NCI-H345 (cell line): ENCODE measurements at regions not wholly inside any gene's neighbourhood (a gene's known extent, or its start where the extent isn't known, plus 50 kb on each side); places are given as distances from the start of the nearest gene placed in this dataset.
"Not testable (repeated sequence)": the region's sequence is repeated elsewhere in the genome, so short reads cannot be mapped to it uniquely, and the experiment has no call there.

ENCODE experiments used
- DNase-seq: peaks from one replicate; lab custom pipeline; 2025; lab: John Stamatoyannopoulos, UW

GRCh38 chr15:77862651-77863104, 214.8 kb downstream of the TBC1D2B start:
- no peak for DNase-seq

DNA sequence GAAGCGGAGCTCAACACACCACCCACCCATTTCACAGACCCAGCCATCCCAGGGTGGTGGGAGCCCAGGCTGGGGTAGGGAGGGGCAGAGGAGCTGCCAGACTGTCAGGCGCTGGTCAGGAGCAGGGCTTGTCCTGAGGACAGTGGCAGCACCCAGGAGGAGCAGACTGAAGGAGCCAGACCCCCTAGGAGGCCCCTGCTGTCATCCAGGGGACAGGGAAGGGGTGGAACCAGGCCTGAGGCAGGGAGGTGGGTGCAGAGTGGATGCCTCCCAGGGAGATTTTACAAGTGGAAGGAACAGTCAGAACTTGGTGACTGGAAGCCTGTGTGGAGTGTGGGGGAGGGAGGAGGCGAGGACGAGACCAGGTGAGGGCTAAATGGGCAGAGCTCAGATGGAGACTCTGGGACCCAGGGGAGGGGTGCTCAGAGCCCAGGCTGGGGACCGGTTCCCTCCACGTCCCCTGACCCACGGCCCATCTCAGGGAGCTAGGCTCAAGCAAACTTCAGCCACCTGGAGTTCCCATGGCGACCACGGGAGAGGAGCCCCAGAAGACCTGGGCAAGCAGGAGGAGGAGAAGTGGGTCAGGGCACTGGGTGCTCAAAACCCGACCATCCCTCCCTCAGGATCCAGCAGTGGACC, 215.4 kb downstream of the TBC1D2B start:
- not testable (repeated sequence) for DNase-seq

DNA sequence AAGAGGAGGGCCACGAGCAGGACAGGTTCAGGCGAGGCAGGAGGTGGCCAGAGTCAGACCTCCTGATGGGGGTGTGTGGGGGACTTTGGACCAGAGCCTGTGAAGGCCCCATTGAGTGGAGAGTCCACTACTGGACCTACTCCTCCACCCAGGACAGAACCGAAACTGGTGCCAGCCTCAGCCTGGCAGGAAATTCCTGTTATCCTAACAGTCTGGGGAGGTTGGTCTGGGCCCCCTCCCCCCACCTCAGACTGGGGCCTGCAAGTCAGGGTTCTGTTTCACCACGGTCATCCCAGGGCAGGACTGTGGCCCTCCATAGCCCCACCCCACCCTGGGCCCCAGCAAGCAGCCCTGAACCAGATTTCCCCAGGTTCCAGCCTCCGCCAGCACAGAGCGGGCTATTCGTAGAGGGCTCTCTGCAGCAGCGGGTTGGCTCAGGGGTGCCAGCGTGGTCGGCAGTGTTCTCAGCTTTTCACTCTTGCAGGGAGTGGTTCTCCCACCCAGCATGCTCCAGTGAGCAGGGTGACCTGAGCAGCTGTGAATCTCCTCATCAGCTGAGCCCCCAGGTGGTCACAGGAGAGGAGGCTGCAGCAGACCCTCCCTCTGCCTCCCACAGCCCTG, 217.3 kb downstream of the TBC1D2B start:
- no peak for DNase-seq

GRCh38 chr15:77859491-77860060, 217.9 kb downstream of the TBC1D2B start:
- no peak for DNase-seq

GRCh38 chr15:77858792-77859490, 218.6 kb downstream of the TBC1D2B start:
- DNase-seq = no peak

- DNase-seq = no peak
Measured at GRCh38 chr15:77857419-77857818, 220.1 kb downstream of the TBC1D2B start.

GRCh38 chr15:77856705-77857346, 220.7 kb downstream of the TBC1D2B start:
- DNase-seq = no peak

GRCh38 chr15:77855871-77856270, 221.6 kb downstream of the TBC1D2B start:
- DNase-seq = no peak

GRCh38 chr15:77854980-77855379, 222.3 kb upstream of the LINGO1 start:
- no peak for DNase-seq

DNA sequence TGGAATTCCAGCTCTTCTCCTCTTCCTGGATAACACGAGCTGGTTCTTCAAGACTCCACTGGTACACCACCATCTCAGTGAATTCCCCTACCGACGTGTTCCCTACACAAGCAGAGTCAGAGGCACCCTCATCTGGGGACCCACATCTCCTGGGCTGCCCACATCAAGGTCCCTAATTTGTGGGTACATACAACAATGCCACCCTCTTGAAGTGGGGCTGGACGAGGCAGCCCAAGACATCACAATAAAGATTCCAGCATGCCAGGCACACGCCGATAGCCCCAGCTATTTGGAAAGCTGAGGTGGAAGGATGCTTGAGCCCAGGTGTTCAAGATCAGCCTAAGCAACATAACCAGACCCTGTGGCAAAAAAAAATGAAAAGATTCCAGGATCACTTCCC, 221.2 kb upstream of the LINGO1 start:
- DNase-seq = no peak

DNA sequence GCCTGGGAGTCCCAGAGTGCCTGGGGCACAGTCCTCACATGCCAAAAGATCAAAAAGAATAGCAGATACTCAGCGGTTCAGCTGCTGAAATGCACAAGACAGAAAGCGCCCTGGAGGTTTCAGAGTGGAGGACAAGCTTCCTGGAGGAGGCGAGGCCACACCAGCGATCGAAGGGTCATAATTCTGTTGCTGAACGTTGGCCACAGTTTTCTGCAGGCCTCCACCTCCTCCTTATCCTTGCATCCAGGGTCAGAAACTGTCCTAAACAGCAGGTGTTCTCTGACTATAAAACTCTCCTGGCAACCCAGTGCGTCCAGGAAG, 220.3 kb upstream of the LINGO1 start:
- no peak for DNase-seq

- no peak for DNase-seq
Measured at GRCh38 chr15:77852241-77853007, 219.7 kb upstream of the LINGO1 start.

- DNase-seq = peak; percentile 67
Measured at GRCh38 chr15:77851691-77852090, 219.0 kb upstream of the LINGO1 start.

DNA sequence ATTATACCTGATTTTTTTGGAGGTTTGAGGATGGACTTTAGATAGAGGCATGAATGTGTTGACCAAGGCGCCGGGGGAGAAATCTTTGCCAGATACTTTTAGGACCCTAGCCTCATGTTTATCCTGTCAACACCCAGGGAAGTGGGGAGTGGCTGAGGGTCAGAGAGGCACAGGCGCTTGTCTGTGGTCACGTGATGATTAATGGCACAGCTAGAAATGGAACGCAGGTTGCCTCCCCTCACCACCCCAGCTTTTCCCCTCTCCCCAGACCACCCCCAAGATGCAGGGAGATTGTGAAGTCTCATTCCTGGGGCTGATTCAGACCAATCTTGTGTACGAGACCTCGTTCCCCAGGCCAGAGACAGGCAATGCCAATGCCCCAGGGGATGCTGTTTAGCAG, 218.4 kb upstream of the LINGO1 start:
- no peak for DNase-seq

GRCh38 chr15:77846986-77847385, 214.3 kb upstream of the LINGO1 start:
- DNase-seq = no peak

- no peak for DNase-seq
Measured at GRCh38 chr15:77846360-77846759, 213.6 kb upstream of the LINGO1 start.

DNA sequence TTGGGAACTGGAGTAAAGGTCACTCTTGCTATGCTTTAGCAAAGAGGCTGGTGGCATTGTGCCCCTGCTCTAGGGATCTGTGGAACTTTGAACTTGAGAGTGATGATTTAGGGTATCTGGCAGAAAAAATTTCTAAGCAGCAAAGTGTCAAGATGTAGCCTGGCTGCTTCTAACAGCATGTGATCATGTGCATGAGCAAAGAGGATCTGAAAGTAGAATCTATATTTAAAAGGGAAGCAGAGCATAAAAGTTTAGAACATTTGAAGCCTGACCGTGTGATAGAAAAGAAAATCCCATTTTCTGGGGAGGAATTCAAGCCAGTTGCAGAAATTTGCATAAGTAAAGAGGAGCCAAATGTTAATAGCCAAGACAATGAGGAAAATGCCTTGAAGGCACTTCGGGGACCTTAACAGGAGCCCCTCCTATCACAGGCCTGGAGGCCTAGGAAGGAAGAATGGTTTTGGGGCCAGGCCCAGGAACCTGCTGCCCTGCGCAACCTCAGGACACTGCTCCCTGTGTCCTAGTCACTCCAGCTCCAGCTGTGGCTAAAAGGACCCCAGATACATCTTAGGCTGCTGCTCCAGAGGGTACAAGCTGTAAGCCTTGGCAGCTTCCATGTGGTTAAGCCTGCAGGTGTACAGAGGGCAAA, 212.2 kb upstream of the LINGO1 start:
- DNase-seq = no peak

DNA sequence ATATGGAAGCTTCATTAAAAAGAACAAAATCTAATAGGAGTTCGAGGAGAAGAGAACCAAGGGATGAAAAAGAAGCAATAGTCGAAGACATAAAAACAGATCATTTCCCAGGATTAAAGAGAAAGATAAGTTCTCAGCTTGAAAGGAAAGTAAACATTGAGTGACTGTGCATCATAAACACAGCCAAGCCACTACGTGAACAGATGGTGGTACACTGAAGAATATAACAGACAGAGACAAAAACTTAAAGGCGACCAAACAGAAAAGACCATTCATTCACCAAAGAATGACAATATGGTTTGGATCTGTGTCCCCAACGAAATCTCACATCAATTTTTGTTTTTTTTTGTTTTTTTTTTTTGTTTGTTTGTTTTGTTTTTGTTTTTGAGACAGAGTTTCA, 210.8 kb upstream of the LINGO1 start:
- DNase-seq = no peak

GRCh38 chr15:77840991-77841775, 208.5 kb upstream of the LINGO1 start:
- no peak for DNase-seq
